Liver (tissue), 3 donors: ENCODE measurements at regions not wholly inside any gene's neighbourhood (a gene's known extent, or its start where the extent isn't known, plus 50 kb on each side); places are given as distances from the start of the nearest gene placed in this dataset.

Experiments
- EGR1 ChIP-seq, 2 donors: IDR thresholded peaks; 2 replicates each; pipeline ENCODE4 v1.6.1; 2016 to 2018; ENCODE audit warnings: antibody characterized with exemption in 2 of 2, low read depth in 2 of 2
- FOXA1 ChIP-seq: IDR thresholded peaks from 2 replicates; pipeline ENCODE4 v1.6.1; 2016; ENCODE audit warnings: antibody characterized with exemption
- GABPA ChIP-seq, 2 donors: IDR thresholded peaks in 1 of 2; conservative IDR thresholded peaks in 1 of 2; 2 replicates each; pipeline ENCODE4 v1.6.1; 2016; ENCODE audit warnings: antibody characterized with exemption in 2 of 2, mild to moderate bottlenecking in 1 of 2, moderate library complexity in 1 of 2
- JUND ChIP-seq, 2 donors: IDR thresholded peaks; 2 replicates each; pipeline ENCODE4 v1.6.1; 2016; ENCODE audit warnings: antibody characterized with exemption in 2 of 2
- RAD21 ChIP-seq, 2 donors: IDR thresholded peaks; 2 replicates each; pipeline ENCODE4 v1.6.1; 2016; ENCODE audit warnings: antibody characterized with exemption in 2 of 2, mild to moderate bottlenecking in 2 of 2
- RXRA ChIP-seq, 2 donors: IDR thresholded peaks; 2 replicates each; pipeline ENCODE4 v1.6.1; 2017 to 2018; ENCODE audit warnings: antibody characterized with exemption in 2 of 2, mild to moderate bottlenecking in 1 of 2
- SP1 ChIP-seq: IDR thresholded peaks from 2 replicates; pipeline ENCODE4 v1.6.1; 2018; ENCODE audit warnings: antibody characterized with exemption, mild to moderate bottlenecking
- TAF1 ChIP-seq: conservative IDR thresholded peaks from 2 replicates; pipeline ENCODE4 v1.6.1; 2016; ENCODE audit warnings: antibody characterized with exemption, mild to moderate bottlenecking
- YY1 ChIP-seq: IDR thresholded peaks from 2 replicates; pipeline ENCODE4 v1.6.1; 2016; ENCODE audit warnings: antibody characterized with exemption, mild to moderate bottlenecking
- TF ChIP-seq, protein P1 (sequence below): fragments of 150-350 bp; IDR thresholded peaks from 2 replicates; pipeline ENCODE4 v1.5.1; 2017; ENCODE audit warnings: improper control_type of control experiment, low read depth, low read length; ENCODE audit not compliant: missing input control
- TF ChIP-seq, protein P2 (sequence below): IDR thresholded peaks from 2 replicates; pipeline ENCODE4 v1.6.1; 2016; ENCODE audit warnings: antibody characterized with exemption
- TF ChIP-seq, protein P3 (sequence below): IDR thresholded peaks from 2 replicates; pipeline ENCODE4 v1.6.1; 2016; ENCODE audit warnings: antibody characterized with exemption, mild to moderate bottlenecking
- TF ChIP-seq, protein P4 (sequence below): IDR thresholded peaks from 2 replicates; pipeline ENCODE4 v1.6.1; 2016; ENCODE audit warnings: antibody characterized with exemption
- donor health status: healthy.
- donor health status: healthy.

DNA sequence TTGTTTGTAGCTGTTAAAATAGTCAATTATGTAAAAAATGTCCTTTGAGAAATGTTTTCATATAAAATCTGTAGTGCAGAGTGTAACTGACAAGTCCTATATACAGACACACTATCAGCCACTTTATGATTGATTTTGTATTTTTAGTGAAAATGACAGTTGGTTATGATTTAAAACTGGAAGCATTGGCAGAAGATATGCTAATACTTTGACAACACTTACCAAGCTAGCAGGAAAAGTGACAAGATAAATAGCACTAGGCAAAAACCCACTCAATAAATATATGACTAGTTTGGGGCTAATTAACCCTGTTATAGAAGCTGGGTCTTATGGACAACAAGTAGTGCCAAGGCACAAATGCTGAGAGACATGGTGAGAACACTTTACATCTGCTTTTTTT is 772.9 kb upstream of the NOVA1 start:
- TF ChIP-seq RAD21 (IDR thresholded peaks at IDR 0.05): no peak
- TF ChIP-seq, protein P1, sequence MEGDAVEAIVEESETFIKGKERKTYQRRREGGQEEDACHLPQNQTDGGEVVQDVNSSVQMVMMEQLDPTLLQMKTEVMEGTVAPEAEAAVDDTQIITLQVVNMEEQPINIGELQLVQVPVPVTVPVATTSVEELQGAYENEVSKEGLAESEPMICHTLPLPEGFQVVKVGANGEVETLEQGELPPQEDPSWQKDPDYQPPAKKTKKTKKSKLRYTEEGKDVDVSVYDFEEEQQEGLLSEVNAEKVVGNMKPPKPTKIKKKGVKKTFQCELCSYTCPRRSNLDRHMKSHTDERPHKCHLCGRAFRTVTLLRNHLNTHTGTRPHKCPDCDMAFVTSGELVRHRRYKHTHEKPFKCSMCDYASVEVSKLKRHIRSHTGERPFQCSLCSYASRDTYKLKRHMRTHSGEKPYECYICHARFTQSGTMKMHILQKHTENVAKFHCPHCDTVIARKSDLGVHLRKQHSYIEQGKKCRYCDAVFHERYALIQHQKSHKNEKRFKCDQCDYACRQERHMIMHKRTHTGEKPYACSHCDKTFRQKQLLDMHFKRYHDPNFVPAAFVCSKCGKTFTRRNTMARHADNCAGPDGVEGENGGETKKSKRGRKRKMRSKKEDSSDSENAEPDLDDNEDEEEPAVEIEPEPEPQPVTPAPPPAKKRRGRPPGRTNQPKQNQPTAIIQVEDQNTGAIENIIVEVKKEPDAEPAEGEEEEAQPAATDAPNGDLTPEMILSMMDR: no peak
- TF ChIP-seq, protein P2, sequence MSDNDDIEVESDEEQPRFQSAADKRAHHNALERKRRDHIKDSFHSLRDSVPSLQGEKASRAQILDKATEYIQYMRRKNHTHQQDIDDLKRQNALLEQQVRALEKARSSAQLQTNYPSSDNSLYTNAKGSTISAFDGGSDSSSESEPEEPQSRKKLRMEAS: no peak
- no peak for TF ChIP-seq JUND (IDR thresholded peaks at IDR 0.05)
- no peak for TF ChIP-seq GABPA (IDR thresholded peaks at IDR 0.05 in 1 of 2, conservative IDR thresholded peaks at IDR 0.05 in 1 of 2)
- TF ChIP-seq YY1: no peak
- TF ChIP-seq EGR1 (IDR thresholded peaks at IDR 0.05; ENCODE audit: low read depth in 2 of 2): no peak
- no peak for TF ChIP-seq TAF1
- no peak for TF ChIP-seq FOXA1
- no peak for TF ChIP-seq SP1
- TF ChIP-seq, protein P3, sequence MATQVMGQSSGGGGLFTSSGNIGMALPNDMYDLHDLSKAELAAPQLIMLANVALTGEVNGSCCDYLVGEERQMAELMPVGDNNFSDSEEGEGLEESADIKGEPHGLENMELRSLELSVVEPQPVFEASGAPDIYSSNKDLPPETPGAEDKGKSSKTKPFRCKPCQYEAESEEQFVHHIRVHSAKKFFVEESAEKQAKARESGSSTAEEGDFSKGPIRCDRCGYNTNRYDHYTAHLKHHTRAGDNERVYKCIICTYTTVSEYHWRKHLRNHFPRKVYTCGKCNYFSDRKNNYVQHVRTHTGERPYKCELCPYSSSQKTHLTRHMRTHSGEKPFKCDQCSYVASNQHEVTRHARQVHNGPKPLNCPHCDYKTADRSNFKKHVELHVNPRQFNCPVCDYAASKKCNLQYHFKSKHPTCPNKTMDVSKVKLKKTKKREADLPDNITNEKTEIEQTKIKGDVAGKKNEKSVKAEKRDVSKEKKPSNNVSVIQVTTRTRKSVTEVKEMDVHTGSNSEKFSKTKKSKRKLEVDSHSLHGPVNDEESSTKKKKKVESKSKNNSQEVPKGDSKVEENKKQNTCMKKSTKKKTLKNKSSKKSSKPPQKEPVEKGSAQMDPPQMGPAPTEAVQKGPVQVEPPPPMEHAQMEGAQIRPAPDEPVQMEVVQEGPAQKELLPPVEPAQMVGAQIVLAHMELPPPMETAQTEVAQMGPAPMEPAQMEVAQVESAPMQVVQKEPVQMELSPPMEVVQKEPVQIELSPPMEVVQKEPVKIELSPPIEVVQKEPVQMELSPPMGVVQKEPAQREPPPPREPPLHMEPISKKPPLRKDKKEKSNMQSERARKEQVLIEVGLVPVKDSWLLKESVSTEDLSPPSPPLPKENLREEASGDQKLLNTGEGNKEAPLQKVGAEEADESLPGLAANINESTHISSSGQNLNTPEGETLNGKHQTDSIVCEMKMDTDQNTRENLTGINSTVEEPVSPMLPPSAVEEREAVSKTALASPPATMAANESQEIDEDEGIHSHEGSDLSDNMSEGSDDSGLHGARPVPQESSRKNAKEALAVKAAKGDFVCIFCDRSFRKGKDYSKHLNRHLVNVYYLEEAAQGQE: no peak
- TF ChIP-seq RXRA (IDR thresholded peaks at IDR 0.05): no peak
- TF ChIP-seq, protein P4, sequence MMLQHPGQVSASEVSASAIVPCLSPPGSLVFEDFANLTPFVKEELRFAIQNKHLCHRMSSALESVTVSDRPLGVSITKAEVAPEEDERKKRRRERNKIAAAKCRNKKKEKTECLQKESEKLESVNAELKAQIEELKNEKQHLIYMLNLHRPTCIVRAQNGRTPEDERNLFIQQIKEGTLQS: no peak
